ENCODE measurements at regions not wholly inside any gene's neighbourhood (a gene's known extent, or its start where the extent isn't known, plus 50 kb on each side); places are given as distances from the start of the nearest gene placed in this dataset.
A peak's percentile ranks its signal among the peaks of the same experiment; 100 is the strongest.
"Not testable (repeated sequence)": the region's sequence is repeated elsewhere in the genome, so short reads cannot be mapped to it uniquely, and the experiment has no call there.

DNA sequence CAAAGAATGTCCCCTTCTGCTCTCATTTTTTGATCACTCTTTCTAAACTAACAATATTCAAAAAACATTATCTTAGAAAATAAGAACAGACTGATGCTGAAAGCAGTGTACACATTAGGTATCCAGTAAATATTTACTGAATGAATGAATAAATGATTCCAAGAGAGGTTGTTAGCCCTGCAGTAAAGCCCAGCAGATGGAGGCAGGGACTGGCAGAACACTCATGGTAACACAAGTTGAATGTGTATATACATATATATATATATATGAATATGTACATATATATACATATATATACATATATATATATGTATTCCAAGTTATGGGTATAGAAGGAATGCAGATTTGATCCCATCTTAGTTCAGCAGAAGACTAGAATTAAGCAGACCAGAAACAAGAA, 546.3 kb downstream of the RAB38 start:
- peaks cover 17% of the 10 kb centered on the region for H3K36me3 Mint-ChIP-seq (ENCODE audit: low read depth)
- peaks cover 12% of the 10 kb centered on the region for H3K9me3 Mint-ChIP-seq
- TF ChIP-seq, protein P1, sequence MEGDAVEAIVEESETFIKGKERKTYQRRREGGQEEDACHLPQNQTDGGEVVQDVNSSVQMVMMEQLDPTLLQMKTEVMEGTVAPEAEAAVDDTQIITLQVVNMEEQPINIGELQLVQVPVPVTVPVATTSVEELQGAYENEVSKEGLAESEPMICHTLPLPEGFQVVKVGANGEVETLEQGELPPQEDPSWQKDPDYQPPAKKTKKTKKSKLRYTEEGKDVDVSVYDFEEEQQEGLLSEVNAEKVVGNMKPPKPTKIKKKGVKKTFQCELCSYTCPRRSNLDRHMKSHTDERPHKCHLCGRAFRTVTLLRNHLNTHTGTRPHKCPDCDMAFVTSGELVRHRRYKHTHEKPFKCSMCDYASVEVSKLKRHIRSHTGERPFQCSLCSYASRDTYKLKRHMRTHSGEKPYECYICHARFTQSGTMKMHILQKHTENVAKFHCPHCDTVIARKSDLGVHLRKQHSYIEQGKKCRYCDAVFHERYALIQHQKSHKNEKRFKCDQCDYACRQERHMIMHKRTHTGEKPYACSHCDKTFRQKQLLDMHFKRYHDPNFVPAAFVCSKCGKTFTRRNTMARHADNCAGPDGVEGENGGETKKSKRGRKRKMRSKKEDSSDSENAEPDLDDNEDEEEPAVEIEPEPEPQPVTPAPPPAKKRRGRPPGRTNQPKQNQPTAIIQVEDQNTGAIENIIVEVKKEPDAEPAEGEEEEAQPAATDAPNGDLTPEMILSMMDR (conservative IDR thresholded peaks at IDR 0.05) = no peak
- H3K4me1 Mint-ChIP-seq = peaks cover 7% of the 10 kb centered on the region
- no peak overlapping the region for H3K27ac Mint-ChIP-seq (ENCODE audit: unreplicated experiment)
- H3K4me3 Mint-ChIP-seq = no peak overlapping the region
- DNase-seq (ENCODE audit: low read depth, low spot score) = no peak
- H3K27me3 Mint-ChIP-seq (ENCODE audit: low read depth) = no peaks in the 10 kb centered on the region

DNA sequence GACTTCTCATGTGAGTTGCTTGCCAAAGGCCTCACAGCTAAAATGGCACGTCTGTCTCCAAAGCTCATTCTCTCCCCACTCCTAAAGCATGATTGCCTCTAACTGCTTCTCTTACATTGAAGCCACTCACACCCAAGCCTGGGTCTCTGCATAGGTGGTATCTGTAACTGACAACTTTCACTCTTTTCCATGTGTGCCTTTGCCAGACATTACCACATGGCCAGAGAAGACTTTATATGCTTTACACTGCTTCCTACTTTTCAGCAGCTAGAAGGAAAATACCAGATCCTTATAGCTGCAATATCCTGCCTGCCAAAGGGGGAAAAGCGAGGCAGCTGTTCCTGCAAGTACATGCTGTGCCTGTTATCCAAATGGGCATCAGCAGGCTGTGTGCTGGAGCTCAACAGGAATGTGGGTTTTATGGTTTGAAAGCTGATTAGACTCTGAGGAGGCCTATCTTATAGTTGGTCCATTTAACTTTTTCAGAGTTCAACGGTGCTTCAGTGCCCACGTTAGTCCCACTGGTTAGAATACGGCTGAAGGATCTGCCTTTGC, 547.1 kb downstream of the RAB38 start:
- TF ChIP-seq, protein P1 (conservative IDR thresholded peaks at IDR 0.05) = no peak
- Mint-ChIP-seq H3K4me1 (peaks cover 7% of the 10 kb centered on the region), H3K27me3 (ENCODE audit: low read depth) (no peaks in the 10 kb centered on the region), H3K4me3 (no peak overlapping the region), H3K36me3 (ENCODE audit: low read depth) (peaks cover 17% of the 10 kb centered on the region), H3K9me3 (peaks cover 12% of the 10 kb centered on the region), H3K27ac (ENCODE audit: unreplicated experiment) (no peak overlapping the region)
- DNase-seq (ENCODE audit: low read depth, low spot score) = no peak

DNA sequence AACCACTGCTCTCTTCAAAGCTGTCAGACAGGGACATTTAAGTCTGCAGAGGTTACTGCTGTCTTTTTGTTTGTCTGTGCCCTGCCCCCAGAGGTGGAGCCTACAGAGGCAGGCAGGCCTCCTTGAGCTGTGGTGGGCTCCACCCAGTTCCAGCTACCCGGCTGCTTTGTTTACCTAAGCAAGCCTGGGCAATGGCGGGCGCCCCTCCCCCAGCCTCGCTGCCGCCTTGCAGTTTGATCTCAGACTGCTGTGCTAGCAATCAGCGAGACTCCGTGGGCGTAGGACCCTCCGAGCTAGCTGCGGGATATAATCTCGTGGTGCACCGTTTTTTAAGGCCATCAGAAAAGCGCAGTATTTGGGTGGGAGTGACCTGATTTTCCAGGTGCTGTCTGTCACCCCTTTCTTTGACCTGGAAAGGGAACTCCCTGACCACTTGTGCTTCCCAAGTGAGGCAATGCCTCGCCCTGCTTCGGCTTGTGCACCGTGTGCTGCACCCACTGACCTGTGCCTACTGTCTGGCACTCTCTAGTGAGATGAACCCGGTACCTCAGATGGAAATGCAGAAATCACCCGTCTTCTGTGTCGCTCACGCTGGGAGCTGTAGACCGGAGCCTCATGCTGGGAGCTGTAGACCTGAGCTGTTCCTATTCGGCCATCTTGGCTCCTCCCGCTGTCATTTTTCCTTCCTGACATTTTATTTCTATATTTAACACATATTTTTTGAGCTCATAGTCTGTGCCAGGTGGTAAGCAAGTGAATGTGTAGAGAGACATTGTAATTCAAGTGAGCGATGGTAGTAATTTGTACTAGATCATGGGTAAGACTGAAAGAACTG, 551.5 kb downstream of the RAB38 start:
- not testable (repeated sequence) for H3K9me3 Mint-ChIP-seq; H3K27me3 Mint-ChIP-seq (ENCODE audit: low read depth); H3K4me1 Mint-ChIP-seq
- peak; percentile 1 for DNase-seq (ENCODE audit: low read depth, low spot score)
- H3K27ac Mint-ChIP-seq (ENCODE audit: unreplicated experiment) = peak overlapping the region; percentile 96
- peaks cover 29% of the 10 kb centered on the region for H3K36me3 Mint-ChIP-seq (ENCODE audit: low read depth)
- peak overlapping the region; percentile 73 for H3K4me3 Mint-ChIP-seq

DNA sequence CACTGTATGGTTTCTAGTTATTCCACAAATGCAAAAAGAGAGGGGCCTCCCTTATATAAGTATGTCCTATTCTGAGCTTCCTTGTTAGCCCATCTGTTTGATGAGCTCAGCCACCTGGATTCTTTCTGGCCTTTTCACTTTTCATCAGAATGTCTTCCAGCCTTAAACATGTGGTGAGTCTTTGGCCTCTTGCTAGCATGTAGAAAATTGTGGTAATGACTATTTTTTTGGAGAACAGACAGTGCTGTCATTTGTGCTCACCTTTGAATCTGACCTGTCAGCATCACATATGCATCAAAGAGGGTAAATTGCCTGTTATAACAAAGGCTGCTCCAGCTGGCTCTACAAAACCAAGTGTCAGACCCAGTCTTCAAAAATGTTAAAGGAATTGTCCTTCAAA, 558.7 kb downstream of the RAB38 start:
- H3K4me1 Mint-ChIP-seq = peaks cover 8% of the 10 kb centered on the region
- TF ChIP-seq, protein P1 (conservative IDR thresholded peaks at IDR 0.05) = no peak
- no peak overlapping the region for H3K4me3 Mint-ChIP-seq
- no peaks in the 10 kb centered on the region for H3K9me3 Mint-ChIP-seq
- H3K27me3 Mint-ChIP-seq (ENCODE audit: low read depth) = no peaks in the 10 kb centered on the region
- peaks cover 4% of the 10 kb centered on the region for H3K36me3 Mint-ChIP-seq (ENCODE audit: low read depth)
- no peak for DNase-seq (ENCODE audit: low read depth, low spot score)
- H3K27ac Mint-ChIP-seq (ENCODE audit: unreplicated experiment) = no peak overlapping the region

GRCh38 chr11:87604350-87604749, 566.6 kb downstream of the TMEM135 start:
- Mint-ChIP-seq H3K4me1 (peaks cover 12% of the 10 kb centered on the region), H3K27me3 (ENCODE audit: low read depth) (no peaks in the 10 kb centered on the region), H3K36me3 (ENCODE audit: low read depth) (no peaks in the 10 kb centered on the region), H3K27ac (ENCODE audit: unreplicated experiment) (no peak overlapping the region), H3K4me3 (no peak overlapping the region), H3K9me3 (peaks cover 4% of the 10 kb centered on the region)
- no peak for DNase-seq (ENCODE audit: low read depth, low spot score)
- TF ChIP-seq, protein P1 (conservative IDR thresholded peaks at IDR 0.05) = no peak

DNA sequence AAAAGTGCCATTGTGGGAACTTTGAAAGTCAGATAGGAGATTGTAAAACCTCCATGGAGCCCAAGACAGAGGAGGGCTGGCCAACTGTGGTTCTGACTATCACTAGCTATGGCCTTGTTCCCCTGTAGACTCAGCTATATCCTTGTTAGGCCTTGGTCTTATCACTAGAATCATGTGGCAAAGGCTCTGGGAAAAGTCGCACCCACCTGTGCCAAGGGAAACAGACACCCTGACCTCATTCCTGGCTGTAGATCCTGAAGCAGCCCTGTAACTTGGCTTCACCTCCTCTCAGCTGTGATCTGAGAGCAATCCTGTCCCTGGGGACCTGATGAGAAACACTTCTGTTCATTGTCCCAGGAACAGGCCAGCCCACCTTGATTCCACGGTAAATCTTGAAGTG, 566.2 kb downstream of the TMEM135 start:
- Mint-ChIP-seq H3K36me3 (ENCODE audit: low read depth) (no peaks in the 10 kb centered on the region), H3K27me3 (ENCODE audit: low read depth) (no peaks in the 10 kb centered on the region), H3K4me1 (peaks cover 12% of the 10 kb centered on the region), H3K27ac (ENCODE audit: unreplicated experiment) (no peak overlapping the region), H3K4me3 (no peak overlapping the region), H3K9me3 (peaks cover 4% of the 10 kb centered on the region)
- TF ChIP-seq, protein P1 (conservative IDR thresholded peaks at IDR 0.05) = no peak
- no peak for DNase-seq (ENCODE audit: low read depth, low spot score)
